HG02943 (cell line): ENCODE measurements at regions not wholly inside any gene's neighbourhood (a gene's known extent, or its start where the extent isn't known, plus 50 kb on each side); places are given as distances from the start of the nearest gene placed in this dataset.
A peak's percentile ranks its signal among the peaks of the same experiment; 100 is the strongest.

ENCODE experiments used
- ATAC-seq: cut with Tn5 transposase; IDR thresholded peaks from one replicate; pipeline ENCODE4 v1.9.1; 2021; ENCODE audit warnings: mild to moderate bottlenecking, low read depth, moderate library complexity; ENCODE audit not compliant: unreplicated experiment

GRCh38 chr9:89803403-89803802 is 198.6 kb downstream of the GADD45G start:
- ATAC-seq = no peak

- ATAC-seq = no peak
Measured at GRCh38 chr9:89804766-89805531, 200.1 kb downstream of the GADD45G start.

- ATAC-seq = no peak
Measured at GRCh38 chr9:89805571-89806292, 200.9 kb downstream of the GADD45G start.

- ATAC-seq = no peak
Measured at GRCh38 chr9:89806371-89807100, 201.7 kb downstream of the GADD45G start.

- no peak for ATAC-seq
Measured at GRCh38 chr9:89807101-89807395, 202.2 kb downstream of the GADD45G start.

GRCh38 chr9:89807682-89808075 is 202.9 kb downstream of the GADD45G start:
- no peak for ATAC-seq

GRCh38 chr9:89808076-89808755 is 203.4 kb downstream of the GADD45G start:
- ATAC-seq = no peak

GRCh38 chr9:89808756-89809181 is 204.0 kb downstream of the GADD45G start:
- no peak for ATAC-seq

GRCh38 chr9:89810431-89810830 is 205.6 kb downstream of the GADD45G start:
- ATAC-seq = no peak

GRCh38 chr9:89811356-89811755 is 206.5 kb downstream of the GADD45G start:
- ATAC-seq = no peak

- no peak for ATAC-seq
Measured at GRCh38 chr9:89811886-89812450, 207.2 kb downstream of the GADD45G start.

GRCh38 chr9:89812556-89813181 is 207.9 kb downstream of the GADD45G start:
- ATAC-seq = no peak

- ATAC-seq = no peak
Measured at GRCh38 chr9:89813482-89813881, 208.7 kb downstream of the GADD45G start.

GRCh38 chr9:89814340-89815040 is 209.7 kb downstream of the GADD45G start:
- no peak for ATAC-seq

- peak; percentile 34 for ATAC-seq
Measured at GRCh38 chr9:89815061-89815902, 210.5 kb downstream of the GADD45G start.

- ATAC-seq = peak; percentile 86
Measured at GRCh38 chr9:89815903-89816573, 211.2 kb downstream of the GADD45G start.

- no peak for ATAC-seq
Measured at GRCh38 chr9:89817151-89817950, 212.5 kb downstream of the GADD45G start.
